SKM-1 (cell line): ENCODE measurements at regions not wholly inside any gene's neighbourhood (a gene's known extent, or its start where the extent isn't known, plus 50 kb on each side); places are given as distances from the start of the nearest gene placed in this dataset.

Source experiments
- DNase-seq: peaks from one replicate; lab custom pipeline; 2025; ENCODE audit not compliant: unreplicated experiment; lab: John Stamatoyannopoulos, UW

GRCh38 chr2:121006743-121007489 lies 271.2 kb downstream of the GLI2 start:
- DNase-seq: no peak

- DNase-seq: no peak
Observed at GRCh38 chr2:121007490-121007853, 271.8 kb downstream of the GLI2 start.

- no peak for DNase-seq
Observed at GRCh38 chr2:121008975-121009374, 273.3 kb downstream of the GLI2 start.

- DNase-seq: no peak
Observed at GRCh38 chr2:121010998-121011397, 274.0 kb downstream of the TFCP2L1 start.

- DNase-seq: no peak
Observed at GRCh38 chr2:121014876-121015275, 270.1 kb downstream of the TFCP2L1 start.

GRCh38 chr2:121015971-121016485 lies 269.0 kb downstream of the TFCP2L1 start:
- no peak for DNase-seq

- DNase-seq: no peak
Observed at GRCh38 chr2:121017396-121017795, 267.6 kb downstream of the TFCP2L1 start.

GRCh38 chr2:121018136-121019061 lies 266.6 kb downstream of the TFCP2L1 start:
- no peak for DNase-seq

GRCh38 chr2:121019071-121019470 lies 265.9 kb downstream of the TFCP2L1 start:
- no peak for DNase-seq

- DNase-seq: no peak
Observed at GRCh38 chr2:121019756-121020155, 265.2 kb downstream of the TFCP2L1 start.

GRCh38 chr2:121021685-121022084 lies 263.3 kb downstream of the TFCP2L1 start:
- no peak for DNase-seq

GRCh38 chr2:121028577-121028976 lies 256.4 kb downstream of the TFCP2L1 start:
- no peak for DNase-seq

GRCh38 chr2:121030523-121030922 lies 254.5 kb downstream of the TFCP2L1 start:
- no peak for DNase-seq

- DNase-seq: no peak
Observed at GRCh38 chr2:121031568-121032340, 253.2 kb downstream of the TFCP2L1 start.

- no peak for DNase-seq
Observed at GRCh38 chr2:121033461-121033996, 251.5 kb downstream of the TFCP2L1 start.

- DNase-seq: no peak
Observed at GRCh38 chr2:121034551-121034950, 250.5 kb downstream of the TFCP2L1 start.

GRCh38 chr2:121036226-121036692 lies 248.7 kb downstream of the TFCP2L1 start:
- no peak for DNase-seq

GRCh38 chr2:121037480-121037879 lies 247.5 kb downstream of the TFCP2L1 start:
- no peak for DNase-seq

- no peak for DNase-seq
Observed at GRCh38 chr2:121038031-121038430, 247.0 kb downstream of the TFCP2L1 start.

GRCh38 chr2:121038431-121038830 lies 246.6 kb downstream of the TFCP2L1 start:
- DNase-seq: no peak
